Body of pancreas (tissue), 4 donors: ENCODE measurements at regions not wholly inside any gene's neighbourhood (a gene's known extent, or its start where the extent isn't known, plus 50 kb on each side); places are given as distances from the start of the nearest gene placed in this dataset.

Experiments used
- ATAC-seq: fragments of 150-250 bp; one replicate; pipeline ENCODE4 v1.9.1; 2016
- DNase-seq, 4 donors: peaks; one replicate each; pipeline ENCODE4 v3.0.0-alpha.2; 2019
- H3K27ac ChIP-seq, 4 donors: fragments of 200-600 bp; sonication (generic); 1 replicate in 3 of 4; 2 replicates in 1 of 4; pipeline versions ENCODE4 v1.5.1 to v1.6.1; 2016 to 2019; ENCODE audit warnings: mild to moderate bottlenecking in 1 of 4, mixed read lengths in 1 of 4, moderate library complexity in 1 of 4
- H3K27me3 ChIP-seq, 2 donors: fragments of 200-600 bp; sonication (generic); one replicate each; pipeline ENCODE4 v1.6.0; 2016; ENCODE audit warnings: mild to moderate bottlenecking in 1 of 2
- H3K36me3 ChIP-seq, 2 donors: fragments of 200-600 bp; sonication (generic); replicated peaks in 1 of 2; 2 replicates each; pipeline ENCODE4 v1.5.1; 2016; ENCODE audit warnings: low read depth in 2 of 2; ENCODE audit not compliant: insufficient read depth in 1 of 2
- H3K4me1 ChIP-seq: fragments of 200-600 bp; sonication (generic); one replicate; pipeline ENCODE4 v1.6.0; 2016
- H3K4me3 ChIP-seq, 2 donors: fragments of 200-600 bp; sonication (generic); 1 replicate in 1 of 2; 2 replicates in 1 of 2; pipeline ENCODE4 v1.5.1; 2016 to 2019
- H3K9me3 ChIP-seq, 3 donors: fragments of 200-600 bp; sonication (generic); 1 replicate in 2 of 3; 2 replicates in 1 of 3; pipeline ENCODE4 v1.5.1; 2016
- POLR2A ChIP-seq, 3 donors: fragments of 450-650 bp; IDR thresholded peaks; one replicate each; pipeline ENCODE4 v1.6.1; 2016; ENCODE audit warnings: antibody characterized with exemption in 3 of 3, mild to moderate bottlenecking in 2 of 3
- WGBS, 2 donors: methylation state at CpG; one replicate each; pipeline ENCODE4 v1.1.5; 2017; 5-methylcytosine and 5-hydroxymethylcytosine counted together
- intact Hi-C: fragments of 100-400 bp; cut with DNase I; formaldehyde crosslinking; loops from one replicate; pipeline ENCODE4 v1.15.1; 2023
- TF ChIP-seq, protein P1 (sequence below), 7 experiments: fragments of 450-650 bp in 4 of 7; fragments of 200-600 bp in 3 of 7; sonication (generic) in 3 of 7; IDR thresholded peaks; one replicate each; pipeline ENCODE4 v1.5.1; 2016 to 2019; ENCODE audit warnings: antibody characterized with exemption in 7 of 7

DNA sequence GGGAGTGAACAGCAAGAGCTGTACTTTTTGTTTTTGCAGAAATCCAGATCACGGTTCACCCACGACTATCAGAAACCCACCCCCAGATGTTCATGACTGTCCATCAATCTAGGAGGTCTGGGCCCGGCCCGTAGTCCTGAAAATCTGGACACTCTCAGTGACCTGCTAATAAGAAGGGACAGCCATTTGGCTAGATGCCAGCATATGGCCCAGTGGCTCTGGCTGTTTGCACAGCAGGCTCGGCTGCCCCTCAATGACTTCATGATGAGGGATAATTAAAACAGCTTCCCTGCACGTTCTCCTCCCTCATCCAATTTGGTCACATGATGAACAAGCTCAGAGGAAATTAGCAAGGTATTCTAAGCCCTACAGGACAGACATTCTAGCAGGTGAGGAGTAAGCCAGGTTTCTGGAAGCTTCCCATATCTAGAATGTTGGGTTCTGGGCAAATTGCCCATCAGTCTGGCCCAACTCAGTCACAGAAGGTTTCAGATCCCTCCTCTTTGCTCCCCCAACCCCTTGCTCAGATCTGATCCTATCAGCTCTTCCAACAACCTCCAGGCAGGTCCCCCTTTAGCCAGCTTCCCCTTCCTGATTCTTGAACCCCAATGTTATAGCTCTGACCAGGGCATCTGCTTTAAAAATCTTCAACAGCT is 397.3 kb downstream of the SHANK2 start:
- Histone ChIP-seq H3K36me3 (no peaks in the 10 kb centered on the region), H3K4me3 (no peak overlapping the region), H3K27ac (no peak overlapping the region), H3K9me3 (no peaks in the 10 kb centered on the region), H3K4me1 (no peaks in the 10 kb centered on the region), H3K27me3 (no peaks in the 10 kb centered on the region)
- intact Hi-C loops, result no loop called here
- 54 to 58% methylated on average over 6 of the region's 6 CpGs for WGBS, 2 donors
- DNase-seq, result peak in 3 of 4 donors; percentile 9 to 31 (median 26)
- ATAC-seq, result no peak
- no peak for TF ChIP-seq POLR2A (IDR thresholded peaks at IDR 0.05)
- TF ChIP-seq, protein P1, sequence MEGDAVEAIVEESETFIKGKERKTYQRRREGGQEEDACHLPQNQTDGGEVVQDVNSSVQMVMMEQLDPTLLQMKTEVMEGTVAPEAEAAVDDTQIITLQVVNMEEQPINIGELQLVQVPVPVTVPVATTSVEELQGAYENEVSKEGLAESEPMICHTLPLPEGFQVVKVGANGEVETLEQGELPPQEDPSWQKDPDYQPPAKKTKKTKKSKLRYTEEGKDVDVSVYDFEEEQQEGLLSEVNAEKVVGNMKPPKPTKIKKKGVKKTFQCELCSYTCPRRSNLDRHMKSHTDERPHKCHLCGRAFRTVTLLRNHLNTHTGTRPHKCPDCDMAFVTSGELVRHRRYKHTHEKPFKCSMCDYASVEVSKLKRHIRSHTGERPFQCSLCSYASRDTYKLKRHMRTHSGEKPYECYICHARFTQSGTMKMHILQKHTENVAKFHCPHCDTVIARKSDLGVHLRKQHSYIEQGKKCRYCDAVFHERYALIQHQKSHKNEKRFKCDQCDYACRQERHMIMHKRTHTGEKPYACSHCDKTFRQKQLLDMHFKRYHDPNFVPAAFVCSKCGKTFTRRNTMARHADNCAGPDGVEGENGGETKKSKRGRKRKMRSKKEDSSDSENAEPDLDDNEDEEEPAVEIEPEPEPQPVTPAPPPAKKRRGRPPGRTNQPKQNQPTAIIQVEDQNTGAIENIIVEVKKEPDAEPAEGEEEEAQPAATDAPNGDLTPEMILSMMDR (IDR thresholded peaks at IDR 0.05), result no peak

DNA sequence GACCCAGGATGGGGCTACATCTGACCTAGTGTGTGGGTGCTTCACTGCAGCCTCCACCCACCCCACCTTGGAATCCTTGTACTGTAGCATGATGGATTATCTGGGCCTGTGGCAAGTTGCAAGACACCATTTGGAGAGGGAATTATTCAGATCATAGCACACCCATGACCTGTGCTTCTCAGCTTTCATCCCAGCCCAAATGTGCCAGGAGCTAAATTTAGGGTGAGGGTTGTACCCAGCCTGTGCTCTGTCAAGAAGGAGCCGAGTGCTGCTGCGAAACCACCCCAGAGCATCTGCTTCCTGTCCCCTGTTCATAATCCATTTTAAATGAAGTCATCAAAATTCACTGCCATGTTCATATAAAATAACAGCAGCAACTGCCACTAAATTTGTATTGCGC is 394.5 kb downstream of the SHANK2 start:
- TF ChIP-seq POLR2A (IDR thresholded peaks at IDR 0.05), result no peak
- TF ChIP-seq, protein P1 (IDR thresholded peaks at IDR 0.05), result no peak
- Histone ChIP-seq H3K27ac (no peak overlapping the region), H3K9me3 (no peaks in the 10 kb centered on the region), H3K36me3 (no peaks in the 10 kb centered on the region), H3K4me1 (no peaks in the 10 kb centered on the region), H3K27me3 (no peaks in the 10 kb centered on the region), H3K4me3 (no peak overlapping the region)
- intact Hi-C loops, result no loop called here
- DNase-seq (no peak), ATAC-seq (no peak)
- WGBS, 2 donors, result 76 to 89% methylated on average over 3 of the region's 3 CpGs

DNA sequence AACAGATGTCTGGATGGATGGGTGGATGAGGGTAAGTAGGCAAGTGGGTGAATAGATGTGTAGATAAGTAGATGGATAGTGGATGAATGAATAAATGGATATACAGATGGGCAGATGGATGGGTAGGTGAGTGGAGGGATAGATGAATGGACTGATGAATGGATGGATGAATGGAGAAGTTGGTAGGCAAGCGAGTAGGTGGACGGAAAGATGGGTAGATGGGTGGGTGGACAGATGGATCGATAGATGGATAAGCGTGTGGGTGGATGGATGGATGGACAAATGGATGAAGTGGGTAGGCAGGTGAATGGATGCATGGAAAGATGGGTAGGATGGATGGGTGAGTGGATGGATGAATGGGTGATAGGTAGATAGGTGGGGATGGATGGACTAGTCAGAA is 393.2 kb downstream of the SHANK2 start:
- H3K4me1 ChIP-seq, result no peaks in the 10 kb centered on the region
- ATAC-seq, result no peak

DNA sequence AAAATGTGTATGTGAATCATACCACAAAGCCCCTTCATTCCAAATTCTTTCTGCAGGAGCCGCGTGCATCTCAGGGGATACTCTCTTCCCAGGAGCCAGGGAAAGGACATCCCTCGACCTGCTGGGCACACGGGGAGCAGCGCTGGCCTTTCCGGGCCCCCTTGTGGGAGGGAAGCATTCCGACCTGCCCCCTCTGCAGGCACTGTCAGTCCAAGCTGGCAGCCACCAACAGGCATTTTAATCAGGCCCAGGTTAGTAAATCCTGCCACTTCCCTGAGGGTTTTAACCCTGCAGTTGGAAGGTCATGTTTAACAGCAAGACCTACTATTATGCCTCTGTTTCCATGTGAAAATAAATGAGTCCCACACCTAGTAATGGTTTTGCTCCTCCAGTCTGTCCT is 391.5 kb downstream of the SHANK2 start:
- H3K4me1 ChIP-seq, result no peaks in the 10 kb centered on the region
- H3K9me3 ChIP-seq, result no peaks in the 10 kb centered on the region
- no peak overlapping the region for H3K27ac ChIP-seq
- intact Hi-C loops, result no loop called here
- H3K27me3 ChIP-seq, result no peaks in the 10 kb centered on the region
- 74 to 89% methylated on average over 7 of the region's 7 CpGs for WGBS, 2 donors
- H3K36me3 ChIP-seq, result no peaks in the 10 kb centered on the region
- DNase-seq, result no peak
- no peak for ATAC-seq
- H3K4me3 ChIP-seq, result no peak overlapping the region
- TF ChIP-seq, protein P1 (IDR thresholded peaks at IDR 0.05), result no peak
- TF ChIP-seq POLR2A (IDR thresholded peaks at IDR 0.05), result no peak

More for the DNA sequence above, 393.2 kb downstream of the SHANK2 start:
- WGBS, 2 donors, result 93% methylated on average over 4 of the region's 4 CpGs
- DNase-seq, result no peak
- Histone ChIP-seq H3K9me3 (no peaks in the 10 kb centered on the region), H3K4me3 (no peak overlapping the region), H3K27me3 (no peaks in the 10 kb centered on the region), H3K27ac (no peak overlapping the region), H3K36me3 (no peaks in the 10 kb centered on the region)
- intact Hi-C loops, result no loop called here
- TF ChIP-seq, protein P1 (IDR thresholded peaks at IDR 0.05), result no peak
- TF ChIP-seq POLR2A (IDR thresholded peaks at IDR 0.05), result no peak

DNA sequence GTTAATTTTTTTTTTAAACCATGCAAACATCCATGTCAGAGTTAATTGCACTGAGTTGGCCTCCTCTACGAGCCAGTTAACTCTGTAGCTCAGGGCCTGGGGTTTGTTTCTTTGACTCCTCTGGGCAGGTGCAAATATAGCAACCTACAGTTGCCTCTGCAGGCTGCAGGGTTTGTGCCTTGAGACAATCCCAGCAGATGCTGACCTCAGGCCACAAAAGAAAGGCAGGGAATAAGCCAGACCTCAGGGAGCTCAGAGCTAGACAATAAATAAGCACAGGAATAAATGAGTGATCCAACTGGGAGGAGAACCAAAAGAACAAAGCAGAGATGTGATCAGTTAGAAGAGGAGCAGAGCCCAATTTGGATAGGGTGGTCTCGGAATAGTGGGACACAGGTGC is 390.8 kb downstream of the SHANK2 start:
- ATAC-seq (no peak), DNase-seq (no peak)
- Histone ChIP-seq H3K9me3 (no peaks in the 10 kb centered on the region), H3K4me1 (no peaks in the 10 kb centered on the region), H3K27me3 (no peaks in the 10 kb centered on the region), H3K27ac (no peak overlapping the region), H3K36me3 (no peaks in the 10 kb centered on the region), H3K4me3 (no peak overlapping the region)
- intact Hi-C loops, result no loop called here
- TF ChIP-seq POLR2A (IDR thresholded peaks at IDR 0.05), result no peak
- TF ChIP-seq, protein P1 (IDR thresholded peaks at IDR 0.05), result no peak
- 73 to 84% methylated on average over 2 of the region's 2 CpGs for WGBS, 2 donors
